ENCODE measurements at regions not wholly inside any gene's neighbourhood (a gene's known extent, or its start where the extent isn't known, plus 50 kb on each side); places are given as distances from the start of the nearest gene placed in this dataset.

- CTCF ChIA-PET: no interaction called here
- no peaks in the 10 kb centered on the region for H3K9me3 Mint-ChIP-seq
- no peaks in the 10 kb centered on the region for H3K36me3 Mint-ChIP-seq
- peaks cover 13% of the 10 kb centered on the region for H3K27me3 Mint-ChIP-seq
- intact Hi-C loops (cut with micrococcal nuclease): no loop called here
- H3K4me1 Mint-ChIP-seq (ENCODE audit: low read depth): no peaks in the 10 kb centered on the region
- no peak overlapping the region for H3K27ac Mint-ChIP-seq
- H3K4me3 Mint-ChIP-seq: no peak overlapping the region
- no peak for DNase-seq
- POLR2A ChIA-PET: no interaction called here
Measured at GRCh38 chr5:115355095-115355494, 58.6 kb upstream of the CCDC112 start.

DNA sequence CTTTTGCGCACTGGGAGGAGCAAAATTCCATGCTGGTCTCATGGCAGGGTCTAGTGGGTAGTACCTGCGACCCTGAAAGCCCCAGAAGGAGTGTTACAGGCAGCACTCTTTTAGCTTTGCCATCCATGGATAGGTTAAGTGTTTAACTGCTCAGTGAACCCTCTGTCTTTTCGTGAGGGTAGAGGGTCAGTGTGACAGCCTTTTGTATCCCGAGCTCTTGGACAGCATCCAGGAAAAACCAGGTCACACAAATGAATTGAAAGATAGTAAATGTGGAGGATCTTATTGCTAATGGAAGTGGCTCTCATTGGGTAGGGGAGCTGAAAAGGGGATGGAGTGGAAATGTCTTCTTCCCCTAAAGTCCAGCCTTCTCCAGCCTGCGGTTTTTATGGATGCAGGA lies 57.8 kb upstream of the CCDC112 start:
- CTCF ChIA-PET: no interaction called here
- intact Hi-C loops (cut with micrococcal nuclease): no loop called here
- Mint-ChIP-seq H3K4me1 (ENCODE audit: low read depth) (no peaks in the 10 kb centered on the region), H3K9me3 (no peaks in the 10 kb centered on the region), H3K27me3 (peaks cover 11% of the 10 kb centered on the region), H3K36me3 (no peaks in the 10 kb centered on the region), H3K27ac (no peak overlapping the region), H3K4me3 (no peak overlapping the region)
- no peak for DNase-seq
- POLR2A ChIA-PET: no interaction called here

DNA sequence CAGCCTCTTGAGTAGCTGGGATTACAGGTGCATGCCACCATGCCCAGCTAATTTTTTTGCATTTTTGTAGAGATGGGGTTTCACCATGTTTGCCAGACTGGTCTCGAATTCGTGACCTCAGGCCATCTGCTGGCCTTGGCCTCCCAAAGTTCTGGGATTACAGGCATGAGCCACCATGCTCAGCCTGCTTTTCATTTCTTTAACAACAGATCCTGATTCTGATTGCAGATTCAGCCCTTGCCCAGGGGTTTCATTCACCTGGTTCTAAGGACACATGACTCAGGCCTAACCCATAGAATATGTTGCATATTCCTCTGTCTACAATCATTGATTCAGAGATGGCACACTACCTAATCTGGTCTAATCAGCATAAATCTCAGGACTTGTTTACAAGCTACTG lies 56.1 kb upstream of the CCDC112 start:
- no peaks in the 10 kb centered on the region for H3K9me3 Mint-ChIP-seq
- POLR2A ChIA-PET: no interaction called here
- no peaks in the 10 kb centered on the region for H3K4me1 Mint-ChIP-seq (ENCODE audit: low read depth)
- H3K27ac Mint-ChIP-seq: no peak overlapping the region
- CTCF ChIA-PET: no interaction called here
- intact Hi-C loops (cut with micrococcal nuclease): no loop called here
- no peak overlapping the region for H3K4me3 Mint-ChIP-seq
- DNase-seq: no peak
- H3K27me3 Mint-ChIP-seq: peaks cover 11% of the 10 kb centered on the region
- H3K36me3 Mint-ChIP-seq: no peaks in the 10 kb centered on the region

- intact Hi-C loops (cut with micrococcal nuclease): no loop called here
- Mint-ChIP-seq H3K36me3 (no peaks in the 10 kb centered on the region), H3K4me3 (no peak overlapping the region), H3K27me3 (peaks cover 11% of the 10 kb centered on the region), H3K27ac (no peak overlapping the region), H3K9me3 (no peaks in the 10 kb centered on the region), H3K4me1 (ENCODE audit: low read depth) (no peaks in the 10 kb centered on the region)
- POLR2A ChIA-PET: no interaction called here
- CTCF ChIA-PET: no interaction called here
- no peak for DNase-seq
Measured at GRCh38 chr5:115351356-115352195, 55.1 kb upstream of the CCDC112 start.

DNA sequence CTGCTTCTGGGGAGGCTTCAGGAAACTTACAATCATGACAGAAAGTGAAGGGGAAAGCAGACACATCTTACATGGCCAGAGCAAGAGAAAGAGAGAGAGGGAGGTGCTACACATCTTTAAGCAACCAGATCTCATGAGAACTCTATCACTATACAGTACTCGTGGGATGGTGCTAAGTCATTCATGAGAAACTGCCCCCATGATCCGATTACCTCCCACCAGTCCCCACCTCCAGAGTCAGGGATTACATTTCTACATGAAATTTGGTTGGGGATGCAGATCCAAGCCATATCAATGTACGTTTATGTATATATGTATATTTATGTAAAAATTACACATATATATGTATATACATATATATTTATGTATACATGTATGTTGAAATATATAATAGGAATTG lies 54.4 kb upstream of the CCDC112 start:
- ChIA-PET POLR2A (no interaction called here), CTCF (no interaction called here)
- Mint-ChIP-seq H3K9me3 (no peaks in the 10 kb centered on the region), H3K27me3 (peaks cover 10% of the 10 kb centered on the region), H3K36me3 (no peaks in the 10 kb centered on the region), H3K27ac (no peak overlapping the region), H3K4me1 (ENCODE audit: low read depth) (no peaks in the 10 kb centered on the region), H3K4me3 (no peak overlapping the region)
- intact Hi-C loops (cut with micrococcal nuclease): no loop called here
- no peak for DNase-seq

DNA sequence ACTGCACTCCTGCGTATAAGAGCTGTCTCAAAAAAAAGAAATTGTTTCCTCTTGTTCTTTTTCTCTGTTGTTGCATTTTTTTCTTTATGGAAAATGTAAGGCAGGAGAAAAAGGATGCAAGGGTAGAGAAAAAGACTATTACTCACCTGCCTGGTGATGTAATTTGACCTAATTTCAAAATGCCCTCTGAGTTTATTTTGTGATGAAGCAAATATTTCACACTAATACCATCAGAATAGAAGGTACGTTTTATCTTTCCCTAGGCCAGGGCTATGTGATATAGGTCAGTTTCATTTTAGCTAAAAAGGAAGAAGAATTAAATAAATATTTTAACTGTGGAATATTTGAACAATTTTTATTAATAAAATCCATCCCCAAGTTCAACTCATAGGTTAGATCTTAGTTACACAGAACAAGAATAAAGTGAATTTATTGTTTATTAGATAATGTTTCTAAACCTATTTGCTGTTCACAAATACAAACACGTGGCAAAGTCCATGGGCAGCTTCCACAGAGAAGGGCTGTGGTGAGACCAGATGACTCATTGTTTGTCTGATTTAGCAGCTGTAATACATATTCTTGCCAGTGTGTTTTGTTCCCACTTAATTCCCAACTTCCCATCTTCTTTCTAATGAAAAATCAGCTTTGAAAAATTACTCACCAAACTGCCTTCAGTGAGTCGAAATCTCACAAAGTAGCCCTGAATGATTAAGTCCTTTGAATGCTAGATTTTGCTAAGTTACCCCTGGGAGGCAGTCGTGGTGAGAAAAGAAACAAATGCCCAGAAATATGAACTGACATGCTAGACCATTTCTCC lies 52.8 kb upstream of the CCDC112 start:
- intact Hi-C loops (cut with micrococcal nuclease): no loop called here
- no peak overlapping the region for H3K4me3 Mint-ChIP-seq
- no peak overlapping the region for H3K27ac Mint-ChIP-seq
- POLR2A ChIA-PET: no interaction called here
- H3K4me1 Mint-ChIP-seq (ENCODE audit: low read depth): no peaks in the 10 kb centered on the region
- no peaks in the 10 kb centered on the region for H3K36me3 Mint-ChIP-seq
- DNase-seq: no peak
- peaks cover 6% of the 10 kb centered on the region for H3K27me3 Mint-ChIP-seq
- CTCF ChIA-PET: no interaction called here
- H3K9me3 Mint-ChIP-seq: no peaks in the 10 kb centered on the region

DNA sequence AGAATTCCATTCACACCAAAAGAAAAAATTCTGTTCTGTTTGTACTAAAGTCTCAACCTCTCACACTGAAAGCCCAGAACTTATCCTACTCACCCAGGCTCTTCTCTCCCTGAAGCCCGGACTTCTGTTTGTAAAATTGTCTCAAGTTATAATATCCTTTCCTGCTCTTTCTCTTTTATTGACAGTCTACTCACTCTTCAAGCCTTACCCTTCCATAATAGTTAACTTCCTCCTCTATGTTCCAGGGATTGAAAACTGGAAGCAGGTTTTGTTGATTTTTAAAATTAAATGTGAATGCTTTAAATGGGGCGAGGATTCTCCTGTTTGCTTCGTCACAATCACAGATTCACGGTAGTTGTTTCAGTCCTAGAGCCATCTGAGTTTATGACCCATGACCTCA lies 51.7 kb upstream of the CCDC112 start:
- Mint-ChIP-seq H3K4me1 (ENCODE audit: low read depth) (no peaks in the 10 kb centered on the region), H3K9me3 (no peaks in the 10 kb centered on the region), H3K4me3 (no peak overlapping the region), H3K27ac (no peak overlapping the region), H3K27me3 (peaks cover 6% of the 10 kb centered on the region), H3K36me3 (no peaks in the 10 kb centered on the region)
- POLR2A ChIA-PET: no interaction called here
- CTCF ChIA-PET: no interaction called here
- intact Hi-C loops (cut with micrococcal nuclease): no loop called here
- DNase-seq: no peak
